ENCODE measurements at regions not wholly inside any gene's neighbourhood (a gene's known extent, or its start where the extent isn't known, plus 50 kb on each side); places are given as distances from the start of the nearest gene placed in this dataset.

- Histone ChIP-seq H3K4me3 (replicated peaks in 1 of 2; ENCODE audit: low read depth in 1 of 2, low read length in 2 of 2) (no peak overlapping the region), H3K79me2 (ENCODE audit: insufficient read depth, low read length) (no peaks in the 10 kb centered on the region), H3K4me1 (ENCODE audit: control insufficient read depth in 1 of 2, insufficient read depth in 2 of 2, low read length in 2 of 2) (no peaks in the 10 kb centered on the region; a peak in 1 of 4 replicates), H4K20me1 (ENCODE audit: insufficient read depth) (no peaks in the 10 kb centered on the region), H3K27me3 (ENCODE audit: insufficient read depth, low read length) (no peaks in the 10 kb centered on the region), H2AFZ (ENCODE audit: low read depth, low read length, poor library complexity, severe bottlenecking) (no peak overlapping the region), H3K9me3 (ENCODE audit: control insufficient read depth in 1 of 2, insufficient read depth in 1 of 2, low read depth in 1 of 2, low read length in 2 of 2) (no peaks in the 10 kb centered on the region), H3K9me2 (ENCODE audit: insufficient read depth) (no peaks in the 10 kb centered on the region), H3K4me2 (ENCODE audit: low read length) (no peak overlapping the region), H3K36me3 (ENCODE audit: control insufficient read depth in 1 of 2, insufficient read depth in 2 of 2, low read length in 2 of 2) (no peaks in the 10 kb centered on the region), H3K27ac (ENCODE audit: low read depth, low read length) (no peak overlapping the region), H3K9ac (ENCODE audit: low read length) (no peak overlapping the region)
- ATAC-seq: no peak
- no peak for DNase-seq (ENCODE audit: low read depth, low spot score)
- RAD21 ChIA-PET (ENCODE audit: low non-redundant PET in 1 of 2, low total read pairs in 2 of 2, uncharacterized antibody in 2 of 2, unreplicated experiment in 2 of 2): no interaction called here
- POLR2A ChIA-PET: no interaction called here
- intact Hi-C loops (cut with micrococcal nuclease): no loop called here
- TF ChIP-seq CTCF (IDR thresholded peaks at IDR 0.05 in 2 of 3, conservative IDR thresholded peaks at IDR 0.05 in 1 of 3; ENCODE audit: borderline replicate concordance in 1 of 3, insufficient read depth in 1 of 3, low read depth in 2 of 3, low read length in 2 of 3) (no peak), REST (IDR thresholded peaks at IDR 0.05; ENCODE audit: low read depth) (no peak), SP1 (IDR thresholded peaks at IDR 0.05; ENCODE audit: low read depth) (no peak)
- CTCF ChIA-PET: no interaction called here
- BruUV-seq (replicated peaks): no TSS peak
Observed at GRCh38 chr16:72308396-72308795, 136.4 kb upstream of the PMFBP1 start.

GRCh38 chr16:72302332-72302731 lies 130.4 kb upstream of the PMFBP1 start:
- Histone ChIP-seq H4K20me1 (ENCODE audit: insufficient read depth) (no peaks in the 10 kb centered on the region), H3K27me3 (ENCODE audit: insufficient read depth, low read length) (no peaks in the 10 kb centered on the region), H3K9ac (ENCODE audit: low read length) (no peak overlapping the region), H3K4me2 (ENCODE audit: low read length) (no peak overlapping the region), H3K36me3 (ENCODE audit: control insufficient read depth in 1 of 2, insufficient read depth in 2 of 2, low read length in 2 of 2) (no peaks in the 10 kb centered on the region), H2AFZ (ENCODE audit: low read depth, low read length, poor library complexity, severe bottlenecking) (no peak overlapping the region), H3K4me1 (ENCODE audit: control insufficient read depth in 1 of 2, insufficient read depth in 2 of 2, low read length in 2 of 2) (no peaks in the 10 kb centered on the region), H3K9me2 (ENCODE audit: insufficient read depth) (no peaks in the 10 kb centered on the region), H3K9me3 (ENCODE audit: control insufficient read depth in 1 of 2, insufficient read depth in 1 of 2, low read depth in 1 of 2, low read length in 2 of 2) (no peaks in the 10 kb centered on the region), H3K79me2 (ENCODE audit: insufficient read depth, low read length) (no peaks in the 10 kb centered on the region), H3K4me3 (replicated peaks in 1 of 2; ENCODE audit: low read depth in 1 of 2, low read length in 2 of 2) (no peak overlapping the region), H3K27ac (ENCODE audit: low read depth, low read length) (no peak overlapping the region)
- DNase-seq (ENCODE audit: low read depth, low spot score) (no peak), ATAC-seq (no peak)
- ChIA-PET CTCF (no interaction called here), RAD21 (ENCODE audit: low non-redundant PET in 1 of 2, low total read pairs in 2 of 2, uncharacterized antibody in 2 of 2, unreplicated experiment in 2 of 2) (no interaction called here), POLR2A (no interaction called here)
- BruUV-seq (replicated peaks): no TSS peak
- intact Hi-C loops (cut with micrococcal nuclease): no loop called here
- TF ChIP-seq ELF1 (IDR thresholded peaks at IDR 0.05; ENCODE audit: borderline replicate concordance, low read depth) (no peak), SRF (IDR thresholded peaks at IDR 0.05; ENCODE audit: low read depth) (no peak), SP1 (IDR thresholded peaks at IDR 0.05; ENCODE audit: low read depth) (no peak), TCF7L2 (IDR thresholded peaks at IDR 0.05; ENCODE audit: borderline replicate concordance, extremely low read depth, insufficient read depth, insufficient read length) (no peak), CEBPB (IDR thresholded peaks at IDR 0.05; ENCODE audit: low read depth) (no peak), ZFX (IDR thresholded peaks at IDR 0.05) (no peak), ZNF274 (IDR thresholded peaks at IDR 0.05; ENCODE audit: low read depth, low read length) (no peak), MAX (IDR thresholded peaks at IDR 0.05) (no peak), EGR1 (IDR thresholded peaks at IDR 0.05; ENCODE audit: low read depth) (no peak), EZH2phosphoT487 (IDR thresholded peaks at IDR 0.05; ENCODE audit: borderline replicate concordance) (no peak), CBX3 (IDR thresholded peaks at IDR 0.05; ENCODE audit: low read depth) (no peak)

All from HCT116 (cell line).